DOHH2 (cell line): ENCODE measurements at regions not wholly inside any gene's neighbourhood (a gene's known extent, or its start where the extent isn't known, plus 50 kb on each side); places are given as distances from the start of the nearest gene placed in this dataset.

Source experiments
- CTCF ChIP-seq: fragments of 200-600 bp; sonication (generic); IDR thresholded peaks from one replicate; pipeline ENCODE4 v1.5.1; 2014; ENCODE audit warnings: antibody characterized with exemption, mild to moderate bottlenecking, low read depth, low read length; ENCODE audit not compliant: poor library complexity, severe bottlenecking
- EZH2phosphoT487 ChIP-seq: fragments of 200-600 bp; sonication (generic); IDR thresholded peaks from 2 replicates; pipeline ENCODE4 v1.6.1; 2017; ENCODE audit warnings: borderline replicate concordance, mild to moderate bottlenecking, antibody characterized with exemption, low read length, moderate library complexity, mixed read lengths

- TF ChIP-seq CTCF (no peak), EZH2phosphoT487 (no peak)
These were observed 629.5 kb upstream of the AMOT start for GRCh38 chrX:113470166-113470565.
